C1 segment of cervical spinal cord (tissue), 14 donors: ENCODE measurements at regions not wholly inside any gene's neighbourhood (a gene's known extent, or its start where the extent isn't known, plus 50 kb on each side); places are given as distances from the start of the nearest gene placed in this dataset.
"Not testable (repeated sequence)": the region's sequence is repeated elsewhere in the genome, so short reads cannot be mapped to it uniquely, and the experiment has no call there.

Experiments used
- DNase-seq, 14 donors: peaks; one replicate each; lab custom pipeline; 2025; lab: John Stamatoyannopoulos, UW

- DNase-seq = no peak
These were observed 1311.3 kb upstream of the TMEFF2 start for GRCh38 chr2:193506035-193506434.

- DNase-seq = no peak
These were observed 1310.9 kb upstream of the TMEFF2 start for GRCh38 chr2:193505620-193506019.

- no peak for DNase-seq
These were observed 1307.8 kb upstream of the TMEFF2 start for GRCh38 chr2:193502363-193503035.

DNA sequence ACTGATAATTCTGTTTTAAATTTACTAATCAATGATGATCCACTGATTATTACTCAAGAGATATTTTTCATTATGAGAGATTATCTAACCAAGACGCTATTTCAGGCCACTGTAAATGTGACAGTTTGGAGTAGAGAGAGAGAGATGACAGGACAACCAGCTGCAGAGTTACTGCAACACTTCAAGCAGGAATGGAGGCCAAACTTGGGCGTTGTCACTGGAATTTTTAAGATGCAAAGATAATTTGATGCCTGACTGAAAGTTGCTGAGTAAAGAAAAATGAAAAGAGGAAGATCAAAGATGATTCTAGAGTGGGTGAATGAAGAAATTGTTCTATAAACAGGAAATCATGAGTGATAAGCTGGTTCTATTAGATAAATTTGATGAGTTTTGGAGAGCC lies 1302.1 kb upstream of the TMEFF2 start:
- DNase-seq = no peak

DNA sequence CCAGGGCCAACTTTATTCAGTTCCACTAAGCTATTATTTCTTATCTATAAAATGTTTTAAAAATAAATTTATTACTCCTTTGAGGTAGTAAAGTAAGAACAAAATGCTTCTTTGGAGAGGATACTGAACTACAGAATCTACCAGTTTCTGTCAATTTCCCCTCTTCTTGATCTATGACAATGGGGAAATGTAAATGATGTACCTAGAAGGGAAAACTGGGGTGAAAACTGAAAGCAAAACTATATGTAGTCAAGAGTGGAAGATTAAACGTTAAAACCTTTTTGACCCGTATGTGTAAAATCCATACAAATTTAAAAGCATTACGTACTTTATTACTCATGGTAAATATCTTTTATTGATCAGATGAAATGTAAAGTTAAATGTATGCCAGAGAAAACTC lies 1287.8 kb upstream of the TMEFF2 start:
- DNase-seq = no peak

- DNase-seq = no peak
These were observed 1285.5 kb upstream of the TMEFF2 start for GRCh38 chr2:193480187-193480586.

- DNase-seq = no peak
These were observed 1281.6 kb upstream of the TMEFF2 start for GRCh38 chr2:193476171-193476800.

GRCh38 chr2:193475038-193475437 lies 1280.3 kb upstream of the TMEFF2 start:
- DNase-seq = no peak

- no peak for DNase-seq
These were observed 1274.5 kb upstream of the TMEFF2 start for GRCh38 chr2:193469251-193469650.

GRCh38 chr2:193467276-193467987 lies 1272.7 kb upstream of the TMEFF2 start:
- no peak for DNase-seq

GRCh38 chr2:193463011-193463410 lies 1268.3 kb upstream of the TMEFF2 start:
- no peak for DNase-seq

DNA sequence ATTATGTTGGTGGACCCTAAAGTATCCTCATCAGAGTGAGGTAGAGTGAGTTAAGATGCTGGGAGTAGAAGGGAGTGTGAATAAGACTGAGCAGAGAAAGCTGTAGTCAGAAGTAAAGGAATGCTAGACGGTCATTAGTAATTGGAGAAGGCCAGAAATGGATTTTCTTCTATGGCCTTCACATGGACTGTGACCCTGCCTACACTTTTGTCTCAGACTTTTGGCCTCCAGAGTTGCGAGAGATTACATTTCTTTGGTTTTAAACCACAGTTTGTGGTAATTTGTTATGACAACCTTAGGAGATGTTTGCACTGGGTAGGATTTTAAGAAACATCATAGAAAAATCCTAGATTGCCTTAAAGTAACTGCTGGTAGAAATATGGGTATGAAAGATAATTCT lies 1267.7 kb upstream of the TMEFF2 start:
- no peak for DNase-seq

DNA sequence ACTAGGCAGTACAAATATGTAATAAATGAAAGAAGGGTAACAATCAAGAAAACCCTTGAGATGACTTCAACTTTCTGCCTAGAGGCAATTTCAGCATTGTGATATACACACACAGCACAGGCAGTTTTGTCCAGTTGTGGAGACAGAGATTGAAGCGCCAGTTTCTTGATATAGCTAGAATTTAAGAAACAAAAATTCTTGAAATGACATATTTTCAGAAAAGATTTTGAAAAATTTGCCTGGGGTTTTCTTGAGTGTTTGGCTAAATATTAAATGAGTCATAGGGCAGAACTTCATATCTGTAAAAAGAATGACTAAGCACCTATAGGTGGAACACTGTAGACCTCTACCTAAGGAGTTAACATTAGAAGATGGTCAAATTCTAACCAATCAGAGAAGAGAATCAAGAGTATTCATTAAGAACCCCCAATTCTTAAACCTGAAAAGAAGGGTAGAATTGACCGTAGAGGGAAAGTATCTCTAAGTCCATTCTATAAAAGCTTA lies 1266.8 kb upstream of the TMEFF2 start:
- DNase-seq = no peak

- no peak for DNase-seq
These were observed 1252.2 kb upstream of the TMEFF2 start for GRCh38 chr2:193446967-193447366.

DNA sequence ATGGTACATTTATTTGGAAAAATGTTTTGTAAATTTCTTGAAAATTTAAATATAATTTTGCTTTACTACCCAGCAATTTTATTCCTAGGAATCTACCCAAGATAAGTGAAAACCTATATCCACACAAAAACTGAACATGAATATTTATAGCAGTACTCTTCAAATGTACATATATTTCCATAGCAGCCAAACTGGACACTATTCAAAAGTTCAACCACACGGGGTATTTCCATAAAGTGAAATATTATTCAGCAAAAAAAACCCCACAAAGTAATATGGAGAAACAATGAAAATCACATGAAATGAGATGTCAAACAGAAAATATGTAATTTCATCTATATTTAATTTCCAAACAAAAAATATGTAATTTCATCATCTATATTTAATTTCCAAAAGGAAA lies 1247.6 kb upstream of the TMEFF2 start:
- no peak for DNase-seq

DNA sequence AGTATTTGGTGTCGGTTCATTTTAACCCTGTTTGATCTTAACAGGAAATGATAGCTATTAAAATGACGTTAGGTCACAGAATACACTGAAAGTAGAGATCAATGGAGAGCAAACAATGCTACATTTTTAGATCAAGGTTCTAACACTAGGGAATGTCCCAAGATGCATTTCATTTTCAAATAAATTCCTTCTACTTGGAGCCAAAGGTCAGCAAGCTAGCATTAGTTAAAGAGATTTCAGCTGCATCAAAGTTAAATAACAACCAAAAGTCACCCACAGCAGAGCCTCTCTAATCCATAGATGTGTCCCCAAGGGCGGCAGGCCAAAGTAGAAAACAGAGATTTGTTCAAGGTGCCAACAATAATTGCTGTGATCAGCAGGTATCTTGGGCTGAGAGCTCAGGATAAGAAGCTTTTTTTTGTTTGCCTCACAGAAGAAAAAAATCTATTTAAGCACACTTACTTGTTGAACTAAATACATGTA lies 1233.6 kb upstream of the TMEFF2 start:
- no peak for DNase-seq

- DNase-seq = not testable (repeated sequence)
These were observed 1217.6 kb upstream of the TMEFF2 start for GRCh38 chr2:193412368-193412767.

GRCh38 chr2:193409951-193410350 lies 1215.2 kb upstream of the TMEFF2 start:
- DNase-seq = no peak

- no peak for DNase-seq
These were observed 1187.8 kb upstream of the TMEFF2 start for GRCh38 chr2:193382583-193382982.

GRCh38 chr2:193377789-193378188 lies 1183.1 kb upstream of the TMEFF2 start:
- no peak for DNase-seq

- no peak for DNase-seq
These were observed 1178.4 kb upstream of the TMEFF2 start for GRCh38 chr2:193373120-193373519.

- DNase-seq = no peak
These were observed 1176.5 kb upstream of the TMEFF2 start for GRCh38 chr2:193371200-193371599.

GRCh38 chr2:193368615-193369014 lies 1173.9 kb upstream of the TMEFF2 start:
- no peak for DNase-seq
